ENCODE measurements at regions not wholly inside any gene's neighbourhood (a gene's known extent, or its start where the extent isn't known, plus 50 kb on each side); places are given as distances from the start of the nearest gene placed in this dataset.
A peak's percentile ranks its signal among the peaks of the same experiment; 100 is the strongest.

GRCh38 chr20:56805313-56805712 is 176.2 kb downstream of the TFAP2C start:
- Histone ChIP-seq H3K9me3 (ENCODE audit: control insufficient read depth, low read depth, low read length) (no peaks in the 10 kb centered on the region), H3T11ph (ENCODE audit: low read length) (no peak overlapping the region), H2BK12ac (ENCODE audit: insufficient read length, low read depth, low read length) (no peak overlapping the region), H4K91ac (ENCODE audit: insufficient read length, low read depth, low read length) (no peak overlapping the region), H4K5ac (ENCODE audit: insufficient read length, low read depth, low read length) (peak overlapping the region; percentile 28), H3K4ac (ENCODE audit: low read depth, low read length) (no peak overlapping the region), H3K79me1 (ENCODE audit: insufficient read depth, low read depth, low read length, poor library complexity, severe bottlenecking) (no peaks in the 10 kb centered on the region), H3K23ac (ENCODE audit: insufficient read length, low read depth, low read length) (peak overlapping the region; percentile 23), H2AK5ac (ENCODE audit: insufficient read length, low read length) (peak overlapping the region; percentile 2), H3K14ac (ENCODE audit: insufficient read depth, low read length) (peak overlapping the region; percentile 6), H3K56ac (ENCODE audit: insufficient read length, low read depth, low read length) (no peak overlapping the region), H3K27ac (ENCODE audit: insufficient read length, low read depth, low read length) (peak overlapping the region; percentile 3), H2BK20ac (ENCODE audit: low read depth, low read length, poor library complexity, severe bottlenecking) (no peak overlapping the region), H3K79me2 (ENCODE audit: insufficient read depth, low read length) (no peaks in the 10 kb centered on the region), H2BK5ac (ENCODE audit: insufficient read length, low read length) (no peak overlapping the region), H3K4me2 (ENCODE audit: insufficient read depth, insufficient read length, low read length) (no peak overlapping the region), H3K4me1 (ENCODE audit: insufficient read depth, low read length) (peaks cover 2% of the 10 kb centered on the region; the same call in 1 of the 2 replicates), H3K9ac (ENCODE audit: extremely low read depth, insufficient read length, low read length) (no peak overlapping the region), H2BK120ac (ENCODE audit: low read depth, low read length, poor library complexity, severe bottlenecking) (no peak overlapping the region), H3K23me2 (ENCODE audit: insufficient read length, low read depth, low read length, poor library complexity, severe bottlenecking) (no peaks in the 10 kb centered on the region), H4K20me1 (ENCODE audit: control insufficient read depth, insufficient read depth, insufficient read length) (no peaks in the 10 kb centered on the region), H3K18ac (ENCODE audit: insufficient read length, low read depth, low read length) (peak overlapping the region; percentile 31), H3K27me3 (ENCODE audit: insufficient read depth, low read length) (no peaks in the 10 kb centered on the region), H4K8ac (replicated peaks; ENCODE audit: insufficient read length, low read depth, low read length) (no peak overlapping the region), H2AFZ (ENCODE audit: low read length) (no peak overlapping the region), H2BK15ac (ENCODE audit: low read depth, low read length) (no peak overlapping the region)
- Mint-ChIP-seq H3K27ac (no peak overlapping the region), H3K4me3 (no peak overlapping the region), H3K4me1 (peaks cover 28 to 38% of the 10 kb centered on the region in 2 experiments), H3K36me3 (ENCODE audit: insufficient read depth in 1 of 3, low read depth in 3 of 3) (no peaks in the 10 kb centered on the region), H3K27me3 (ENCODE audit: low read depth) (peaks cover 7% of the 10 kb centered on the region), H3K9me3 (no peaks in the 10 kb centered on the region)
- no peak for DNase-seq
- 100% methylated on average over 1 of the region's 4 CpGs for WGBS (ENCODE audit: extremely low coverage, insufficient read length, low lambda C conversion rate)
- TF ChIP-seq, protein P1, sequence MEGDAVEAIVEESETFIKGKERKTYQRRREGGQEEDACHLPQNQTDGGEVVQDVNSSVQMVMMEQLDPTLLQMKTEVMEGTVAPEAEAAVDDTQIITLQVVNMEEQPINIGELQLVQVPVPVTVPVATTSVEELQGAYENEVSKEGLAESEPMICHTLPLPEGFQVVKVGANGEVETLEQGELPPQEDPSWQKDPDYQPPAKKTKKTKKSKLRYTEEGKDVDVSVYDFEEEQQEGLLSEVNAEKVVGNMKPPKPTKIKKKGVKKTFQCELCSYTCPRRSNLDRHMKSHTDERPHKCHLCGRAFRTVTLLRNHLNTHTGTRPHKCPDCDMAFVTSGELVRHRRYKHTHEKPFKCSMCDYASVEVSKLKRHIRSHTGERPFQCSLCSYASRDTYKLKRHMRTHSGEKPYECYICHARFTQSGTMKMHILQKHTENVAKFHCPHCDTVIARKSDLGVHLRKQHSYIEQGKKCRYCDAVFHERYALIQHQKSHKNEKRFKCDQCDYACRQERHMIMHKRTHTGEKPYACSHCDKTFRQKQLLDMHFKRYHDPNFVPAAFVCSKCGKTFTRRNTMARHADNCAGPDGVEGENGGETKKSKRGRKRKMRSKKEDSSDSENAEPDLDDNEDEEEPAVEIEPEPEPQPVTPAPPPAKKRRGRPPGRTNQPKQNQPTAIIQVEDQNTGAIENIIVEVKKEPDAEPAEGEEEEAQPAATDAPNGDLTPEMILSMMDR (conservative IDR thresholded peaks at IDR 0.05): no peak
